Type B pancreatic cell (in vitro differentiated cells): ENCODE measurements at regions not wholly inside any gene's neighbourhood (a gene's known extent, or its start where the extent isn't known, plus 50 kb on each side); places are given as distances from the start of the nearest gene placed in this dataset.
"Not testable (repeated sequence)": the region's sequence is repeated elsewhere in the genome, so short reads cannot be mapped to it uniquely, and the experiment has no call there.

Source experiments
- DNase-seq: peaks from one replicate; pipeline ENCODE4 v3.0.0; 2021; ENCODE audit warnings: mixed read lengths; ENCODE audit not compliant: unreplicated experiment; ENCODE audit errors: extremely low spot score
- H3K27ac Mint-ChIP-seq: 2 replicates; pipeline ENCODE4 v1.8.0; 2021; ENCODE audit warnings: mild to moderate bottlenecking, mixed read lengths
- H3K27me3 Mint-ChIP-seq: 2 replicates; pipeline ENCODE4 v1.8.0; 2021; ENCODE audit warnings: mixed read lengths
- H3K36me3 Mint-ChIP-seq: 2 replicates; pipeline ENCODE4 v1.8.0; 2021; ENCODE audit warnings: mixed read lengths
- H3K4me1 Mint-ChIP-seq: one replicate; pipeline ENCODE4 v1.8.0; 2021; ENCODE audit warnings: mixed read lengths; ENCODE audit not compliant: unreplicated experiment
- H3K4me3 Mint-ChIP-seq: 2 replicates; pipeline ENCODE4 v1.8.0; 2021; ENCODE audit warnings: mild to moderate bottlenecking, mixed read lengths
- H3K9me3 Mint-ChIP-seq: 2 replicates; pipeline ENCODE4 v1.8.0; 2021; ENCODE audit warnings: mixed read lengths
- TF ChIP-seq, protein P1 (sequence below): fragments of 200-600 bp; sonication (generic); conservative IDR thresholded peaks from 2 replicates; pipeline ENCODE4 v1.5.0; 2021; ENCODE audit warnings: antibody characterized with exemption, mild to moderate bottlenecking

GRCh38 chr9:90702441-90702955, 59.9 kb upstream of the DIRAS2 start:
- no peaks in the 10 kb centered on the region for H3K36me3 Mint-ChIP-seq
- no peak for DNase-seq
- H3K9me3 Mint-ChIP-seq, result peaks cover 4% of the 10 kb centered on the region
- peaks cover 5% of the 10 kb centered on the region for H3K27me3 Mint-ChIP-seq
- TF ChIP-seq, protein P1, sequence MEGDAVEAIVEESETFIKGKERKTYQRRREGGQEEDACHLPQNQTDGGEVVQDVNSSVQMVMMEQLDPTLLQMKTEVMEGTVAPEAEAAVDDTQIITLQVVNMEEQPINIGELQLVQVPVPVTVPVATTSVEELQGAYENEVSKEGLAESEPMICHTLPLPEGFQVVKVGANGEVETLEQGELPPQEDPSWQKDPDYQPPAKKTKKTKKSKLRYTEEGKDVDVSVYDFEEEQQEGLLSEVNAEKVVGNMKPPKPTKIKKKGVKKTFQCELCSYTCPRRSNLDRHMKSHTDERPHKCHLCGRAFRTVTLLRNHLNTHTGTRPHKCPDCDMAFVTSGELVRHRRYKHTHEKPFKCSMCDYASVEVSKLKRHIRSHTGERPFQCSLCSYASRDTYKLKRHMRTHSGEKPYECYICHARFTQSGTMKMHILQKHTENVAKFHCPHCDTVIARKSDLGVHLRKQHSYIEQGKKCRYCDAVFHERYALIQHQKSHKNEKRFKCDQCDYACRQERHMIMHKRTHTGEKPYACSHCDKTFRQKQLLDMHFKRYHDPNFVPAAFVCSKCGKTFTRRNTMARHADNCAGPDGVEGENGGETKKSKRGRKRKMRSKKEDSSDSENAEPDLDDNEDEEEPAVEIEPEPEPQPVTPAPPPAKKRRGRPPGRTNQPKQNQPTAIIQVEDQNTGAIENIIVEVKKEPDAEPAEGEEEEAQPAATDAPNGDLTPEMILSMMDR, result no peak
- no peaks in the 10 kb centered on the region for H3K4me1 Mint-ChIP-seq
- H3K27ac Mint-ChIP-seq, result no peak overlapping the region
- H3K4me3 Mint-ChIP-seq, result no peak overlapping the region

- H3K27me3 Mint-ChIP-seq, result peaks cover 5% of the 10 kb centered on the region
- H3K4me3 Mint-ChIP-seq, result no peak overlapping the region
- TF ChIP-seq, protein P1, result no peak
- no peak overlapping the region for H3K27ac Mint-ChIP-seq
- no peaks in the 10 kb centered on the region for H3K4me1 Mint-ChIP-seq
- no peak for DNase-seq
- no peaks in the 10 kb centered on the region for H3K36me3 Mint-ChIP-seq
- H3K9me3 Mint-ChIP-seq, result no peaks in the 10 kb centered on the region
Measured at GRCh38 chr9:90698871-90699440, 56.3 kb upstream of the DIRAS2 start.

DNA sequence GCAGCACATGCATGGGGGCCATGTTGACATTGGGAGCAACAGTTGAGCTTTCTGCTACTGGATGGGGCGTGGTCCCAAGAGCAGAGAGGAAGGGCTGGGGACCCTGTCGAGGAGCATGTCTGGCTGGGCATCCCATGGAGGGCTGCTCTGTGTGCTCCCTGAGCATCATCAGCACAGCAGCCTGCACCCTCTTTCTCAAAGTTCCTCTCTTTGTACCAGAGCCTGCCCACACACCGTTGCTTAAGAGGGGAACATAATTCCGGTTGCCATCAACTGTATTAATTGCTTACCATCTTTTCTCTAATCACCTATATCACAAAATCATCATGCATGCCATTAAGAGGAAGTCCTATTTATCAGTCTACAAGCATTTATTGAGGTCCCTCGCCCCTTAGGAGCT, 55.2 kb upstream of the DIRAS2 start:
- no peaks in the 10 kb centered on the region for H3K4me1 Mint-ChIP-seq
- peaks cover 5% of the 10 kb centered on the region for H3K27me3 Mint-ChIP-seq
- no peaks in the 10 kb centered on the region for H3K9me3 Mint-ChIP-seq
- no peak for DNase-seq
- H3K4me3 Mint-ChIP-seq, result no peak overlapping the region
- TF ChIP-seq, protein P1, result no peak
- no peaks in the 10 kb centered on the region for H3K36me3 Mint-ChIP-seq
- no peak overlapping the region for H3K27ac Mint-ChIP-seq

DNA sequence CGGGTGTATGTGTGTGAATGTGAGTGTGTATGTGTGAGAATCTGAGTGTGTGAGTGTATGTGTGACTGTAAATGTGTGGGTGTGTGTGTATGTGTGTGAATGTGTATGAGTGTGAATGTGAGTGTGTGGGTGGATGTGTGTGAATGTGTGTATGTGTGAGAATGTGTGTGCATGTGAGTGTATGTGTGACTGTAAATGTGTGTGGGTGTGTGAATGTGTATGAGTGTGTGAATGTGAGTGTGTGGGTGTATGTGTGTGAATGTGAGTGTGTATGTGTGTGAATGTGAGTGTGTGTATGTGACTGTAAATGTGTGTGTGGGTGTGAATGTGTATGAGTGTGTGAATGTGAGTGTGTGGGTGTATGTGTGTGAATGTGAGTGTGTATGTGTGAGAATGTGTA, 51.6 kb upstream of the DIRAS2 start:
- H3K4me3 Mint-ChIP-seq, DNase-seq, H3K9me3 Mint-ChIP-seq, H3K27ac Mint-ChIP-seq, H3K4me1 Mint-ChIP-seq, H3K27me3 Mint-ChIP-seq, H3K36me3 Mint-ChIP-seq: not testable (repeated sequence)
